Renal cortical epithelial cell (primary cell): ENCODE measurements at regions not wholly inside any gene's neighbourhood (a gene's known extent, or its start where the extent isn't known, plus 50 kb on each side); places are given as distances from the start of the nearest gene placed in this dataset.
A peak's percentile ranks its signal among the peaks of the same experiment; 100 is the strongest.

Experiments used
- DNase-seq: peaks from one replicate; pipeline ENCODE4 v3.0.0-alpha.2; 2011; ENCODE audit warnings: low read depth

GRCh38 chr7:81529785-81530184 lies 240.1 kb downstream of the HGF start:
- no peak for DNase-seq

- DNase-seq: no peak
Observed at GRCh38 chr7:81527651-81528050, 242.2 kb downstream of the HGF start.

- no peak for DNase-seq
Observed at GRCh38 chr7:81526971-81527370, 242.9 kb downstream of the HGF start.

GRCh38 chr7:81525841-81526240 lies 244.0 kb downstream of the HGF start:
- no peak for DNase-seq

- no peak for DNase-seq
Observed at GRCh38 chr7:81519886-81520285, 250.0 kb downstream of the HGF start.

- DNase-seq: no peak
Observed at GRCh38 chr7:81516898-81517297, 252.9 kb downstream of the HGF start.

- no peak for DNase-seq
Observed at GRCh38 chr7:81515009-81515408, 254.8 kb downstream of the HGF start.

GRCh38 chr7:81514546-81514945 lies 255.3 kb downstream of the HGF start:
- DNase-seq: no peak

- DNase-seq: no peak
Observed at GRCh38 chr7:81510122-81510521, 259.7 kb downstream of the HGF start.

GRCh38 chr7:81507221-81507620 lies 262.6 kb downstream of the HGF start:
- DNase-seq: no peak

GRCh38 chr7:81506609-81507008 lies 263.2 kb downstream of the HGF start:
- DNase-seq: no peak

GRCh38 chr7:81503771-81504170 lies 266.1 kb downstream of the HGF start:
- DNase-seq: no peak

- DNase-seq: no peak
Observed at GRCh38 chr7:81503336-81503735, 266.5 kb downstream of the HGF start.

- DNase-seq: peak; percentile 54
Observed at GRCh38 chr7:81501220-81501619, 268.6 kb downstream of the HGF start.

- DNase-seq: no peak
Observed at GRCh38 chr7:81500631-81501030, 269.2 kb downstream of the HGF start.

- peak; percentile 86 for DNase-seq
Observed at GRCh38 chr7:81499262-81500116, 270.4 kb downstream of the HGF start.

GRCh38 chr7:81498176-81498575 lies 271.7 kb downstream of the HGF start:
- DNase-seq: no peak

- no peak for DNase-seq
Observed at GRCh38 chr7:81492910-81493309, 276.9 kb downstream of the HGF start.

GRCh38 chr7:81492240-81492639 lies 277.6 kb downstream of the HGF start:
- no peak for DNase-seq

GRCh38 chr7:81491573-81491972 lies 278.3 kb downstream of the HGF start:
- DNase-seq: no peak

GRCh38 chr7:81488210-81488609 lies 281.6 kb downstream of the HGF start:
- peak; percentile 16 for DNase-seq

- no peak for DNase-seq
Observed at GRCh38 chr7:81487516-81487915, 282.3 kb downstream of the HGF start.

- DNase-seq: peak; percentile 83
Observed at GRCh38 chr7:81484261-81484660, 285.6 kb downstream of the HGF start.

- peak; percentile 51 for DNase-seq
Observed at GRCh38 chr7:81482600-81483186, 287.2 kb downstream of the HGF start.
